ENCODE measurements at regions not wholly inside any gene's neighbourhood (a gene's known extent, or its start where the extent isn't known, plus 50 kb on each side); places are given as distances from the start of the nearest gene placed in this dataset.

- ATAC-seq, result no peak
- intact Hi-C loops (cut with DNase I), result no loop called here
These were observed 270.5 kb downstream of the MRTFB start for GRCh38 chr16:14341324-14342225.

DNA sequence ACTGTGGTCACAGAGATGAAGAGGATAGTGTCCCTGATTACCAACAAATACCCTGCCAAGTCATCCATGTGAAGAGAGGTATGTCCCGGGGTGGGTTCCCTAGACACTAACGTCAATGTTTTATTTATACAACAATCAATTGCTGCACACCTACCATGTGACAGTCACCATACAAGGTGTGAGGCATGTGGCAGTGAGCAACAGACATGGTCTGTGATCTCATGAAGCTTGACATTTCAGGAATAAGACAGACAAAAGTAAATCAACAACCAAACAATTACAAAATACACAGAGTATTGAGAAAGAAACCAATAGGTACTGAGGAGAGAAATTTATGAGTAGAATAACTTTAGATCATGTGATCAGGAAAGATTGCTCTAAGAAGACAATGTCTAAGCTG is 268.6 kb downstream of the MRTFB start:
- DNase-seq (ENCODE audit: low spot score) (no peak), ATAC-seq (no peak)
- intact Hi-C loops (cut with DNase I), result no loop called here

More at GRCh38 chr16:14341324-14342225, 270.5 kb downstream of the MRTFB start:
- no peak for DNase-seq (ENCODE audit: low spot score)

GRCh38 chr16:14338969-14339368 is 267.9 kb downstream of the MRTFB start:
- intact Hi-C loops (cut with DNase I), result no loop called here
- no peak for DNase-seq (ENCODE audit: low spot score)
- ATAC-seq, result no peak

GRCh38 chr16:14338236-14338635 is 267.1 kb downstream of the MRTFB start:
- intact Hi-C loops (cut with DNase I), result no loop called here
- DNase-seq (ENCODE audit: low spot score) (no peak), ATAC-seq (no peak)

DNA sequence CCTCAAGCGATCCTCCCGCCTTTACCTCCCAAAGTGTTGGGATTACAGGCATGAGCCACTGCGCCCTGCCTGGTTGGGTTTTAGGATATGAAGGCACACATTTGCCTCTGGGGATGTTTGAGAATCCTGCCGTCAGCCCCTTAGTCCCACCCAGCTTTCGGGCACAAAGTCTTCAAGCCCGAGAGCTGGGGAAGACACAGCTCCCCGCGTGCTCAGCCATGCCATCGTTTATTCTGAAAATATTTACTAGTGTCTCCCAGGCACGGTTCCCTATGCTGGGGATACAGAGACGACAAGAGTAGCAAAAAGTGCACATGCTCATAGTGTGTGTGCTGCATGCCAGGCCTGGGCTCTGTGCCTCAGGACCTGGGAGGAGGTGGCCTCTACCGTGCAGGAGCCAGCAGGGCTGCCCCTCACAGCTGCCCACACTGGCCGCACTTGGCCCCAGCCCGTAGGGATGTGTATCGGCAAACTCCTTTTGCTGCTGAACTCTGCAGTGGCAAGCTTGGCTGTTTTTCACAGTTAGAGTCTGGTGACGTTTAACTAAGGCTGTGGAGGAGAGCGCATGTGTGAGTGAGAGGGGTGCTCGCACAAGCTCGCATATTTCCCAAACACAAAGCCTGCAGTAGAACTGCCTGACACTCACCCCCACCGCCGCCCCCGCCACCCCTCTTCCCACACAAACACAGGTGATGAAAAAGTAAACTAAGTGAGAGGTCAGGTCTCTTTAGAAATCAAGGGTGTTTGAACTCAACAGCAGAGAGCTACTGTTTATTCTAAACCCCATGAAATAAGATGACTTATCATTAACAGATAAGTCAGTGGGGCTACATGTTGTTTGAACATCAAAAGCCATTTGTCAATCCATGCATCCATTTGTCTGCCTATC is 266.4 kb downstream of the MRTFB start:
- DNase-seq (ENCODE audit: low spot score), result no peak
- peak; percentile 76 for ATAC-seq
- intact Hi-C loops (cut with DNase I), result no loop called here

DNA sequence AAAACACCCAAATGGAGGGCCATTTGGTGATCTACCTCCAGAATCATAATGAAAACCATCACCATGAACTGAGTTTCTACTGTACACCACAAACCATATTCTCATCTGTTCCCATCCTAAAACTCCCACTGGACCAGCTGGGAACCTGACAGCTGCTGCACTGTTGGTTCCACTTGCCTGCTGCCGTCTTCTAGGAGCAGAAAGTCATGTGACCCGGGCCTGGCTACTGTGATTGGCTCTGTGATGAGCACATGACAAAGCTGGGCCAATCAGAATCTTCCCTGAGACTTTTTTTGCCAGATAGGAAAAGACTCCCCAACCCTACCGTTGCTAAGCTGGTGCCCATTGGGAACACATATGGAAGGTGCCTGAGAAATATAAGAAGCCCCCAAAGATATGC is 264.2 kb downstream of the MRTFB start:
- intact Hi-C loops (cut with DNase I), result no loop called here
- ATAC-seq (no peak), DNase-seq (ENCODE audit: low spot score) (no peak)

DNA sequence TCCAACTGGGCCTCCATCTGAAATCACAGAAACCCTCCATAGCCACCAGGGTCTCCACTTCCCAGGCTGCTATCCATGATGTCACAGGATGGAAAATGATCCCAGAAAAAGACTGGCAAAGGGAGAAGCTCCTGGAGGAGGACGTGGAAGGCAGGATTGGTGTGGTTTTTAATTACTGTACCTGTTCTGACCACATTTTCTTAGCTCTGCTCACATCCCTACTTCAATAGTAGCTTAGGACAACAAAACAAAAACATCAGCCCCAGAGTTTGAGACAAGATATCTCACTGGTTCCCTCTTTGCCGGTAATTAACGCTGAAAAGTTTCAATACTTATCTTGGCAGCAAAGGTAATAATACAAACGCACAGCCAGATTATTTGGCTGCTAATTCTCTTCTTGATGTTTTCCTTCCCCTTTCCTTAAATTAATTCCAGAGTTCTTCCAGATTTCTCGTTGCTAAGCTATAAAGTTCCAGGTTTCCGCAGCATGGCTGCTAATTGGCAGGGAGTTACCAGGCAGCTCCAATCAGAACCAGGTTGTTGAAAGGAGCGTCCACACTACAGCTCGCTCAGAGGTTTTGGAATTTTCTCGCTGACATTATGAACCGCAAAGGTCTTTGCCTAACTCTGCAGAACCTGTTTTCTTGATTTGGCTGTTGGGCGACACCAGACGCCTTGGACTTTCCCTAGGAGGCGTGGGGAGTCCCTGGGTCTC is 263.4 kb downstream of the MRTFB start:
- intact Hi-C loops (cut with DNase I), result no loop called here
- ATAC-seq, result peak; percentile 79
- DNase-seq (ENCODE audit: low spot score), result no peak

DNA sequence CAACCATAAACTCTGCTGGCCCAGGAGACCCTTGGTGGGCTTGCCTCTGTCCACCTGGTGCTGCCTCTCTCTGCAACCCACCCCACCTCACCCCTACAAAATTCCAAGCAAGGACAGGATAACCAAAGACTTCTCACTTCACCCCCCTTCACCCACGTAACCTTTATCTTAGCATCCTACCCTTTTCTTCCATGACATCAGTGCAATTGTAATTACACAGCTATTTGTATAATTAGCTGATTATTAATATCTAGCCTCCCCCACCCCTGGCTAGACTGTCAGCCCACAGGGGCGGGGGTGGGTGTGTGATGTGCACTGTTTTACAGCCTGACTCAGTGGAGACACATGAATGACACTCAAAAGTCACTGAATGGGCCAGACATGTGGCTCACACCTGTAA is 262.2 kb downstream of the MRTFB start:
- intact Hi-C loops (cut with DNase I), result no loop called here
- ATAC-seq (no peak), DNase-seq (ENCODE audit: low spot score) (no peak)

- ATAC-seq (no peak), DNase-seq (ENCODE audit: low spot score) (no peak)
- intact Hi-C loops (cut with DNase I), result no loop called here
These were observed 259.9 kb downstream of the MRTFB start for GRCh38 chr16:14331020-14331419.

DNA sequence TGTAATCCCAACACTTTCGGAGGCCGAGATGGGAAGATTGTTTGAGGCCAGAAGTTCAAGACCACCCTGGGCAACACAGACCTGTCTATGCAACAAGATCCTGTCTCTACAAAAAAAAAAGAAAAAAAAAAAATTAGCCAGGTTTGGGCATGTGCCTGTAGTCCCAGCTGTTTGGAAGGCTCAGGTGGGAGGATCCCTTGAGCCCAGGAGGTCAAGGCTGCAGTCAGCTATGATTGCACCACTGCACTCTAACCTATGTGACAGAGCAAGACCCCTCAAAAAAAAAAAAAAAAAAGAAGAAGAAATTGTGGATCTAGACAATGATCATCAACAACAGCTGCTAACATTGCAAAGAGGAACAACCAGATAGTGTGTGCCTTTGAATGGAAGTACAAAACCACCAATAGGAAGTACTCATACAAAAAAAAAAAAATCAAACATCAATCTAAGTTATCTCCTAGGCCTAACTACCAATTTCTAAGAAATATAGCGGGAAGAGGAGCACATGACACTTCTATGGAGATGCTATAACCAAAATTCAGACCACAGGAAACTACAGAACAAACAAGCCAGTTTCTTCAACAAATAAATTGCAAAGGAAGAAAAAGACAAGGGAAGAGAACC is 258.7 kb downstream of the MRTFB start:
- ATAC-seq, result no peak
- intact Hi-C loops (cut with DNase I), result no loop called here
- no peak for DNase-seq (ENCODE audit: low spot score)

- ATAC-seq, result peak; percentile 26
- intact Hi-C loops (cut with DNase I), result no loop called here
- DNase-seq (ENCODE audit: low spot score), result no peak
These were observed 254.6 kb downstream of the MRTFB start for GRCh38 chr16:14325502-14326401.

GRCh38 chr16:14324581-14324980 is 253.5 kb downstream of the MRTFB start:
- DNase-seq (ENCODE audit: low spot score), result no peak
- intact Hi-C loops (cut with DNase I), result no loop called here
- ATAC-seq, result no peak

- intact Hi-C loops (cut with DNase I), result no loop called here
- no peak for DNase-seq (ENCODE audit: low spot score)
- no peak for ATAC-seq
These were observed 251.1 kb downstream of the MRTFB start for GRCh38 chr16:14322186-14322585.

GRCh38 chr16:14321542-14321941 is 250.4 kb downstream of the MRTFB start:
- ATAC-seq, result no peak
- no peak for DNase-seq (ENCODE audit: low spot score)

GRCh38 chr16:14320406-14320805 is 249.3 kb downstream of the MRTFB start:
- intact Hi-C loops (cut with DNase I), result no loop called here
- DNase-seq (ENCODE audit: low spot score) (no peak), ATAC-seq (no peak)

More at GRCh38 chr16:14321542-14321941, 250.4 kb downstream of the MRTFB start:
- intact Hi-C loops (cut with DNase I), result no loop called here
